Umbilical cord (tissue), 1 donor: ENCODE measurements at regions not wholly inside any gene's neighbourhood (a gene's known extent, or its start where the extent isn't known, plus 50 kb on each side); places are given as distances from the start of the nearest gene placed in this dataset.
"Not testable (repeated sequence)": the region's sequence is repeated elsewhere in the genome, so short reads cannot be mapped to it uniquely, and the experiment has no call there.

Experiments
- DNase-seq: peaks from one replicate; pipeline ENCODE4 v3.0.0-alpha.2; 2015; ENCODE audit warnings: low spot score

DNA sequence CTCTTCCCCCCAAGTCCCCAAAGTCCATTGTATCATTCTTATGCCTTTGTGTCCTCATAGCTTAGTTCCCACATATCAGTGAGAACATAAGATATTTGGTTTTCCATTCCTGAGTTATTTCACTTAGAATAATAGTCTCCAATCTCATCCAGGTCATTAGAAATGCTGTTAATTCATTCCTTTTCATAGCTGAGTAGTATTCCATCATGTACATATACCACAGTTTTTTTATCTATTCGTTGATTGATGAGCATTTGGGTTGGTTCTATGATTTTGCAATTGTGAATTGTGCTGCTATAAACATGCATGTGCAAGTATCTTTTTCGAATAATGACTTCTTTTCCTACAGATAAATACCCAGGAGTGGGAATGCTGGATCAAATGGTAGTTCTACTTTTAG lies 359.6 kb downstream of the ADAMTS20 start:
- DNase-seq = not testable (repeated sequence)

DNA sequence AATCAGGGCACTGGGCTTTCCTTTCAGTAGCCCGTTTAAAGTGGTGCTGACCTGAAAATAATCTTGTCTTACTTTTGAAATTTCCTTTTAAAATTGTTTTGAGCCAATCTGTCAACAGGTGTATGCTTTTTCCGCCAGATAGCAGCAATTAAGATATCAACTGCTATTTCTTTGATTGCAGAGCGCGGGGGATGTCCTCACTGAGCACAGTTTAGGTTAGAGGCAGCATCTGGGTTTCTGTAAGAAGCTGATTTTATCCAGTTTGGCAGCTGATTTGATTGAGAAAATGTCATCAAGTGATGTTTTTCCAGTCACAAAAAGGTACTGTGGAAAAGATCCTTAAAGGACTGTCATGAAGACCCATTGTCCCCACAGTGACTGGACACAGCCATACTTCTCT lies 371.8 kb downstream of the ADAMTS20 start:
- DNase-seq = no peak

DNA sequence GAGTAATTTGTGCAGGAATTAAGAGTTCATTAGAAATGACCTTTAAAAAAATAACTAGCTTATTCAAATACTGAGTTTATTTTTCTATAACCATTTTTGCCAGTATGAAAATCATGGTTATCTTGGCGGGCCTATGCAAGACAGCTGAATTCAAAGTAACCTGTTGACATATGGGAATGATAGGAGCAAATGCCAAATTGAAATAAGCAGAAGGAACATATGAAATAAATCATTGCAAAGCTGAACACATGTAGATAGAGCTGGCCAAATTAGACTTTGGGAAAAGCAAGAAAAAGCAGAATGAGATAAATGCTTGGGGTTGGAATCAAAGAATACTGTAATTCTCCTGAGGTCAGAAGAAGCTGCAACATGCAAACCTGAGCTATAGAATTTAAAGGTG lies 372.5 kb downstream of the ADAMTS20 start:
- DNase-seq = no peak

DNA sequence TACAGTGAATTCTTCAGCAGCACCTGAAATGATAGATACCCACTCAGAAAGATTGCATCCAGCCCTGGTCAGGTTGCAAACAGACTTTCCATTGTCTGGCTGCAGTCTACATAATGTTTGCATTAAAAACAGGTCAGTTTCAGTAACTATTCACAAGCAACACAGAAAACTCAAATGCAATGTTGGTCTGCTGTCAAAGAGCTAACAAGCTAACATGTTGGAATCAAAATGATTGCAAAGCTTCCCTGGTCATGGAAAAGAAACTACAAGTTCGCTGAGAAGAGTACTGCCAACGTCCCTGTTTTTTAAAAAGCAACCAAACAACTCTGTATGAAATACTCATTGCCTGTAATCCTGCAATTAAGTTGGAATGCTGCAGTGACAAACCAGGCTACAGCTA lies 374.7 kb downstream of the ADAMTS20 start:
- no peak for DNase-seq

DNA sequence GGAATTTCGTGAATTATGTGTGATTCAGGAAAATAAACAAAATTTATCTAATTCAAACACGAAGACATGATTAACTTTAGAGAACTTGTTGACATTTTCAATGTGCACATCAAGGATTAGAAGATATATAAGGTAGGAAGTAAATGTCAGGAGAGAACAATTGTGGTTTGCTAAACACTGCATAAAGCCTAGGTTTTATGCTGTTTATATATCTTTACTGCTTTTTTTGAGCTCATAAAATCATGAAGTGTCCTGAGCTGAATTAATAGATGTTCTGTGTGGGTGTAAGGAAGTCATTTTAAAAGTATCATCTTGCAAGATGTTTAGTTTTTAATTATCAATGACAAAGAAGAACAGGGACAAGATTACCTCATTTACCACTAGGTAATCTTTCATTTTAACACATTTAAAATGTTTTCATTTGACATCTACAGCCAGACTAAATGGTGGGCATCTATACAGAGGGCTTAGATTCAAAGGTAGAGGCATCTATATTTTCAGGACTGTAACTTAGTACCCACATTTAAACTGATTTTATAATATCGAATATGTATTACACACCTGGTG lies 382.8 kb downstream of the ADAMTS20 start:
- DNase-seq = no peak

DNA sequence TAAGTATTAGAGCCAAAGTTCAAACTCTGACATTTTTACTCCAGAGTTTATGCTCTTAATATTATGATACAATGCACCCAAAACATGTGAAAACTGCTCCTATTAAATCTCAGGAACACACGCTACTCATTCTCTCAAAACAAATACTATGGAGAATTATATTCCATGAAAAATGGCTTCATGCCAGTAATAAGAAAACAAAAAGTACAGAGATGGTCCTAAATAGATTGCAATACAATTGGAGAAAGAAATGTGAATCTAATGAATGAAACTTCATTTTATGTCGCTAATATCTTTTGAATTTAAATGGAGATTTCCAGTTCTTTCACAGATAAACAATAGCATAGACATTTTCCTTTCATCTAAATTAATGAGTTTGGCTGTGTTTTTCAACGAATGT lies 384.3 kb downstream of the ADAMTS20 start:
- no peak for DNase-seq

DNA sequence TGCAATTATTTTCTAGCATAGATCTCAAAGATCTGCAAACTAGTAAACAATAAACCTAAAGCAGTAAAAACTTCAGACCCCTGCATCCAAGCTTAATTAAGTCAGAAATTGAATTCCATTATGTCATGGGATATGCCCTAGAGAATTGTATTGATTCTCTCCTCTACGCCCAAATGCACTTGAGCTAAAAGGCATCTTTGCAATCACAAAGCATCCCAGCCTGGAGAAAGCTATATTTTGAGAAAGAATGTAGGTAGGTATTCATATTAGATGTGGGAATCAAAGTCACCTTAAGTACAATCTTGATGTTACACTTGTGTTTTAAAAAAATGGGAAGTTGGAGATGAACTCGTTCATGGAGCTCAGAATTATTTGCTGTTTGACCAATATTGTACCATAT lies 386.7 kb downstream of the ADAMTS20 start:
- DNase-seq = no peak

DNA sequence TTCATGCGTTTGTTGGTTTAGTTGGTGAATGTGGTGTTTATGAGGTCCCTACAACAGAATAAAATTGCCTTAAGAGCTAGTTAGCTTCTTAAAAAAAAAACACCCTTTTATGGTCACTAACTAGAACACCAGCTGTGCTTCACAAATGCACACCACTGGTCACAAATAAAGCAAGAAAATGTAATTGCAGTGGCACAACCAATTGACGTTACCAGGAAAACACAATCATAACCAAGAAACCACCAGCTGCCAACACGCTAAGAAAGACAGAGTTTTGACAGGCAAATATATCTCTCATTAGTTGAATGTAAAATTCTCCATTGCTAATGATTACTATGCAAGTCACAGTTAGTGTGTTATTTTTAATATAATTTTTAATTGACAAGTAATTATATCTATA lies 389.9 kb downstream of the ADAMTS20 start:
- no peak for DNase-seq

DNA sequence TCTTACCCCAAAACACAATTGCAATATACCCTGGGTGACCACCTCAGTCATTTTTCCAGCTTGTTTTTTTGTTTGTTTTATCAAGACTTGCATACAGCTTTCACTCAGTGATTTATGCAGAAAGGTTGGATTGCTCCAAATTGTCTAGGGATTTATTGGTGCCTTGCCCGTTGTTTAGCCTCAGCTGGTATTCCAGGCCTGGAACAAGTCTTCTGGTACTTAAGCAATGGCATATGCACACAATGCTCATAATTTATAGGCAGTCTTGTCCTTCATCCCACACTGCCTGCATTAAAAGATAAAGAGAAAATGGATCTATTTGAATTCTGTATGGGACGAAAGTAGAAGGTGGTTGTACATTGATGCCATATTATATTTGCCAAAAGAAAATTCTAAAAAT lies 392.5 kb downstream of the ADAMTS20 start:
- DNase-seq = no peak

DNA sequence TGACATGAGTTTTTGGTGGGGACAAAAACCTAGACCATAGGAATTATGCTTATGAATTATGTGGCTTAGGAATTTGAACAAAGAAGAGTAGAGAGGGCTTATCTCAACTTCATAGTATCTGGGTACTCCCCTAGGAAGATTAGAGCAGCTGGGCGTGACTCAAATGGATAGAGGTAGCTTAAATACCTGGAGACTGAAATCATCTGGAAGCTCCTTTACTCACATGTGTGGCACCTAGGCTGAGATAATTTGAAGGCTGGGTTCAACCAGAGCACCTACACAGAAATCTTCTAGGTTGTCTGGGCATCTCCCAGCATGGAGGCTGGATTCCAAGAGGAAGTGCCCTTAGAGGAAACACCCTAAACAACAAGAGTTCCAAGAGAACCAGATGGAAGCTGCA lies 393.9 kb downstream of the ADAMTS20 start:
- no peak for DNase-seq

DNA sequence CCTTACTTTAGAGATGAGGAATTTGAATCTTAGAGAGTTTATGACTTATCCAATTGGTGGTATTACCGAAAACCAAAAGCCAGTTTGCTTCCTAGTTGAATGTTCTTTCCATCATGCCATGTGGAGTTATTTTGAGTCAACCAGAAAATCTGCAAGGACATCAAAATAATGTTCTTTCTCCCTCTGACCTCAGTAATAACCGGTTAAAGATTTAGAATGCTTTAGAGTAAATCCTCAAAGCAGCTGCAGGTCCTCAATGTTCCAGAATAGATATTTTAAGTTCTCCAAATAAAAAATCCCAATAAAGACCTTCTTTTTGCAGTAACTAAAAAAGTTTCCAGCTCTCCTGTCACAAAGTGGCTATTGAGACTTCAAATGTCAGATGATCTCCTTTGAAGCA lies 396.6 kb downstream of the ADAMTS20 start:
- peak; percentile 94 for DNase-seq

DNA sequence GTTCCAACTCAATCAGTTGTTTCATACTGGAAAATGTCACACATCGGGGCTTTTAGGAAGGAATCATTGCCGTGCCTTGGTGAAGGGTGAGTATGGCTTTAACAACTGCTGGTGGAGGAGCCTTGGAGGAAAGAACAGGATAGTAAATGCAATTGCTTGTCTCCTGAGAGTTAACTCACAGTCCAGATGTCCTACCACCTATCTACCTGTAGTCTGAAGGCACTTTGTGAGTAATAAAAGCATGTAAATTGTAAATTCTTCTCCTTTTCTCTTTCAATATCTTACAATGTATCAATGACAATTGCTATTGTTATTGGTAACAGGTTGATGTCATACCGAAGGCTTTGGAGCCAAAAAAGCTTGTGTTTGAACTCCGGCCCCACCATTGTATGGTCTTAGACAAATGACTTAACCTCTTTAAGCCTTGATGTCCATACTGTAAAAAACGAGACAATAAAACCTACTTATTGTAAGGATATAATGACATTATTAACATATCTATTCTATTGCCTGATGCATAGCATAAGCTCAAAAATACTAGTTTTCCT lies 397.4 kb downstream of the ADAMTS20 start:
- DNase-seq = no peak

DNA sequence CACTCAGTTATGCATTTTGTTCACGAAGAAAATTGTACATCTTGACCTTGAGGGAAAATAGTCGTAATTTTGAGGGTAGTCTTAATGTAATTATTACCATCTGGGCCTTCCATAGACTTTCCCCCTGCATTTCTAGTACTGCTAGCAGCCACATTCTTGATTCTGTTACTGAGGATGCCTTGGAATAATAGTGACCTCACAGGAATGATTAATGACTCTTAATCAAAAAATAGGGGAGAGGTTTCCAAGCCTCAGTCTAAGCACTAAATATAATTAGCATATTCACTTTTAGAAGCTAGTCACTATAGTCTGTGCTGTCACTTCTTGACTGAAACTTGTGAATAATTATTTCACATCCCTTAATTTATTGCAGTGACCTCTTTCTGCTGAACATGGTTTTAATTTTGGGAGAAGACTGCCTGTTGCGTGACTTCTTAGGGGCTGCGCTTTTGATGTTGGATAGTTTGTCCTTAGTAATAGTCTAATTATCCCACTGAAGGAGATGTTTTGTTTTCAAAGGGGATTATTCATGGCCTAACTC lies 400.5 kb downstream of the ADAMTS20 start:
- no peak for DNase-seq

DNA sequence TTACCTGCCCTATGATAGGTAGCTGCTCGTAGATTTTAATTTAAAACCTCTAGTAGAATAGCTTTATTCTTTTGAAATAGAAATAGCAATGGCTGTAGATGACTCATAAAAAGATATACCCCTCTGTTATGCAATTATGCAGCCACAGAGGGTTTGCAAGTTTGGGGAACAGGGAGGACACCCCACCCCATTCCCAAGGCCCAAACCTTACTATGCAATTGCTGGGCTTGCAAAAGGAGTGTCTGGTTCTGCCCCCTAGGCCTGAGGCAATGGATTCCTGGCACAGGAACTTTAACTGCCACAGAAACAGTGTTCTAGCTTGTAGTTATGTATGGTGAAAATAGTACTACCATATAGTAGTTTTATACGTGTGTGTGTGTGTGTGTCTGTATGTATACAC lies 403.3 kb downstream of the ADAMTS20 start:
- DNase-seq = no peak

DNA sequence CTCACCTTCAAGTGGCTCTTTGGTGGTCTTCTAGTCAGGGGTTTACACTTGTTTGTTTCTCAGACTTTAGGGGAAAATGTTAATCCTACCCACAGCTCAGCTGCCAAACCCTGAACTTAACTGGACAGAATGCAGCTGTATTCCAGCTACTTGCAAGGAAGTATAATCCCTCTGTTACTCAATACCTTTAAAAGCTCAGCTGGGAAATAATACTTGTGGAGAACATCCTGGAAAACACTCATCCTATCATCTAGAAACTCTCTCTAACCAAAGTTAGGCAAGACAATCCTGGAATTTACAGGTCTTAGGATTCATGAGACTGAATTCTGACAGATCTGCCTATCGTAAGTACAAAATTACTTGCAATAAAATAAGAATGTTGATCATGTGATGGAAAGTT lies 404.1 kb downstream of the ADAMTS20 start:
- peak; percentile 75 for DNase-seq

DNA sequence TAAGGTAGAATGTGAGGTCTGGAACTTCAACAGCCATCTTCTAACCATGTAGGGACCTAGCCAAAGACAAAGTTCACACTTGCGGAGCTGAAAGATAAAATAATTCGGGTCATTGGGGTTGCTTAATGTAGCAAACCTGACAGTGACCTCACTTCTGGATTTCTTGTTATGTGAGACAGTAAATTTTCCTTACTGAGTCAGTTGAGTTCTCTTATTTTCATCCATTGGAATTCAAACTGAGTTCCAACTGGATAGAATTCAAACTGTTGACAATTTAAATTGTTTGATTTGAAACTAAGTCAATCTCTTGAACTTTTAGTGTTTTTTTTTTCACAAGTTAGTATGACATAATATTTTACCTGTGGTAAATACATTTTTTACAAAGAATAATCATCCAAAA lies 406.5 kb downstream of the ADAMTS20 start:
- no peak for DNase-seq

DNA sequence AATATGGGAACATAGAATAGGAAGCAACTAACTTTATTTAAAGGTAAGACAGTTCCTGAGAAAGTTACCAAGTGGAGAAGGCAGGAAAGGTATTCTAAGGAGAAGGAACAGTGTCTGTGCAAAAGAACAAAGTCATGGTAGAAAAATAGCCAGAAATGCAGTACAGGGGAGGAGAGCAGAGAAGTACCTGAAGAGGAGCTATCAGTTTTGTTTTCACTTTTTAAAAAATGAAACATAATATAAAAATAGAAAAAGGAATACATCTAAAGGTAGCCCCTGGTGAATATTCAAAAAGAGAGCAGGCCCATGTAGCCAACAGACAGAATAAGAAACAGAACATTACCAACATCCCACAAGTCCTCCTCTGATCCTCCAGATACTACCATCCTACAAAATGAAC lies 408.7 kb downstream of the ADAMTS20 start:
- no peak for DNase-seq

DNA sequence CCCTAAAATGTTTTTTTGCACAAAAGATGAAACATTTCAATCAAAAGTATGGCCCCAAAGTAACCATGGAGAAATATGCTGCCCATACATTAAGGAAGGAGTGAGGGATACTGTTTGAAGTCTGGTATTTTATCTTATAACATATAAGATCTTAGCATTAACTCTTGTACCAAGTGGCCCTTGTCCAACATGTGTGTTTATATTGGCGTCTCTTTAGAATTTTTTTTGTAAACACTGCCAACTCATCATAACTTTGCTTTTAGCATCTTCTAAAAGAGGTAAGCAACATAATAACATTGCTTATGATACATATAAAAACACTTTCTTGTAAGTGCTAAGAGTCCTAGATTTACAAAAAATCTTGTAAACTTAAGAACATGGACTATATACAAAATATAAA lies 419.7 kb downstream of the ADAMTS20 start:
- peak; percentile 50 for DNase-seq

DNA sequence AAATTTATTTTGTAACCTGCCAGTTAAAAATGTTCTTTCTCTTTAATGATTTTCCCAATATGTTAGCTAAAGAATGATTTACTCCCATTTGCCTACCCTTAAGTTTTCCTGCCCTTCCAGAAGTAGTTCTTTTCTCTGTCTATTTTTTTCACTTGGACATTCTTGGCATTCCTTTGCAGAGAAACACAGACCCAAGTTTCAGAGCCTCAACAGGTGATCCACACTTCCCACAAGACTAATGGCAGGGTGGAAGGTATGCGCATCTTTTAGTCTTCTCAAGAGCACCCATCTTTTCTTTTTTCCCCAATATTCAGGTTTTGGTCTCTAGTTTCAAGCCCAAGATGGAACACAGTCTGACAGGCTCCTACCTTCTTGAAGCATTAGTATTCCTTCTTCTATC lies 420.7 kb downstream of the ADAMTS20 start:
- DNase-seq = no peak

DNA sequence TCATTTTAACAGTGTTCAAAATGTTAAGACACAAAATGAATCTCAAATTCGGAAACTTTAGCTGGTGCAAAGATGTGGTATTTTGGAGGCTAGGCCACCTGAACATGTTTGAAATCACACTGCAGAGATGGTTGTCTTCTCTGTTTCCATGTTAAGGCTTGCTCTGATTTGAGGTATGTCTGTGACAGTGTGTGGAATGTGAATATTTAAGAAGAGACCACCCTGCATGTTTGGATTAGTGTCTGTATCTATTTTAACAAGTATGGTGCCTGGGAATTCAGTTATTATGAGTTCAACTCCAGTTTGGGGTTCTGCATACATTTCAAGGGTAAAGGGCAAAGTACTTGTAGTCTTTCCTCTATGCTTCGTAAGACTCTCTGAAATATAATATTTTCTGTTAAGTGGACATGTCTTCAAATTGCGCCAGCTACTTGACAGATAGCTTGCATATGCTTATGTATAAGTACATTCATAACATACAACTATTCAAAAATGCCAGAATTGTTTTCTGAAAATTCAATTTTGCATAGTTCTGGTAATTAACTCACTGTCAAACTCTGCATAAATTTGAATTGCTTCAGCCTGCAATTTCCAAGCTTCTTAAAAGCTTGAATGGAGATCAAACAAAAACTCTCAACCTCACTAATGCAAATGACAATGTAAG lies 424.0 kb downstream of the ADAMTS20 start:
- no peak for DNase-seq

DNA sequence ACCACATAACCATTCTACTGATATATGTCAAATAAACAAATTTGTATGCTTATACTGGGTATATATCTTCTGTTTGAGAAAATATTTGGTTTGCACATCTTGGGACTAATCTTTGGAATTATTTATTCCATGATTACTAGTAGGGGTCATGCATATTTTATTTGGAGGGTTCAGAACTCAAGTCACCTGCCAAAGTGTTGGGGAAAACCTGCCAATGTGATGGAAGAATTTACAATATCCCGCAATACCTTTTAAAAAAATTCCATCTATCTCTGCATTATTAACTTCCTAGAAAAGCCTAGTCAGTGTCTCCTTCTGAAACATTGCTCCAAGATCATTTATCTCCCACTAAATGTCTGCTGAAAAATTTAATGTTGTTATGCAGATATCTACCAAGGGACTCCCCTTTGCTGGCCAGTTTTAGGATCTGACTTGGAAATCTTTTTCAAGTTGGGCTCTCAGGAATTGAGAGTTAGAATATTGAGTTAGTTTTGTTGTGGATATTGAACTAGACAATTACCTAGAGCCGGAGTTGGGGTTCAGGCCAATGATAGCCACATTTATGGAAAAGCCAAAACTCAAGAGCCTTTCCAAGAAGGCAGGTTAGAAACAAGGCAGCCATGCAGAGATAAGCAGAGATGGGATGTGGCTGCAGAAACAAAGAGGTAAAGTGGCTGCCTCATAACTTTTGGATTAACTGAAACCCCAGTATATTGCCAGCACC lies 425.2 kb downstream of the ADAMTS20 start:
- no peak for DNase-seq

DNA sequence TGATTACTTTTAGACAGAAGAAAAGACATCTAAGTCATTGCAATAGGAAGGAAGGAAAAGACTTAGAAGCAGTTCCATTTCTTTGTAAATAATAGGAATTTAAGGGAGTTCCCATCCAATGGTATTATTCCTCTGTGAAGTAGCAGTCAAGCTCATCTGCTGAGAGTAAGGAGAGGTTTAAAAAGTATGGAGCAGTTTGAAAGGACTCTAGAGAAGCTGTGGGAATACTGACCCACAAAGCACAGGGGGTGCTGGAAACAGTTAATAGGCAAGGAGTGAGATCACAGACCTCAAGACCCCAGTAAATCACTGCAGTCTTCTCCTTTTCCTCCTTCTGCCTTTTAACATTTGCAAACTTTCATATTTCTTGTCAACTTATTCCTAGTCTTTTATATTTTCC lies 428.5 kb downstream of the ADAMTS20 start:
- DNase-seq = no peak

DNA sequence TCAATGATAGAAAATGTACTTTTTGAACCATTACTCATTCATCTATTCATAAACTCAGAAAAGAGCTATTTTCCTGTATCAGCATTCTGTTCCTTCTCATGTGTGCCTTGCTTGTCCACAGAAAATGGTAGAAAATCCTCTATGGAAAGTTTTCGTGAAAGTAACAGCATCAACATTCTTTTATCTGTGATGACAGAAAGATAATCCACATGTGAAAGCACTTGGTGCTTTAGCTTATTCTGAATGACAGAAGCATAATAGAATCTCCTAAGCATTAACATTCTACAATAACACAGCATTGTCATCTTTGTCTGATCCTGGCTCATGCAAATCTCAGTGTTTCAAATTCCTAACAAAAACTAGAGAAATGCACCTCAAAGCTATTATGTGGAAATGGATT lies 431.9 kb downstream of the ADAMTS20 start:
- peak; percentile 73 for DNase-seq
